Colonic mucosa (tissue), 4 donors: ENCODE measurements at regions not wholly inside any gene's neighbourhood (a gene's known extent, or its start where the extent isn't known, plus 50 kb on each side); places are given as distances from the start of the nearest gene placed in this dataset.

Source experiments
- DNase-seq: peaks from one replicate; pipeline ENCODE4 v3.0.0-alpha.2; 2020
- H3K27ac ChIP-seq: fragments of 200-600 bp; one replicate; pipeline ENCODE4 v1.8.0; 2021
- H3K27me3 ChIP-seq: fragments of 200-600 bp; one replicate; pipeline ENCODE4 v1.8.0; 2021
- H3K36me3 ChIP-seq: fragments of 200-600 bp; one replicate; pipeline ENCODE4 v1.8.0; 2021
- H3K4me1 ChIP-seq: fragments of 200-600 bp; one replicate; pipeline ENCODE4 v1.8.0; 2021; ENCODE audit warnings: mild to moderate bottlenecking
- H3K4me3 ChIP-seq: fragments of 200-600 bp; one replicate; pipeline ENCODE4 v1.8.0; 2021
- H3K9ac ChIP-seq, 2 donors: one replicate each; pipeline ENCODE4 v1.7.0; 2013; ENCODE audit warnings: control low read depth in 2 of 2, low read depth in 2 of 2, low read length in 2 of 2
- H3K9me3 ChIP-seq: fragments of 200-600 bp; one replicate; pipeline ENCODE4 v1.8.0; 2021
- CTCF ChIP-seq: fragments of 200-600 bp; IDR thresholded peaks from one replicate; pipeline ENCODE4 v1.8.0; 2022; ENCODE audit warnings: antibody characterized with exemption, mild to moderate bottlenecking
- intact Hi-C: fragments of 100-400 bp; cut with DNase I; formaldehyde crosslinking; loops from one replicate; pipeline ENCODE4 v1.14.1; 2022
- donor health status: healthy.
- donor health status: DM: no; HTN: no; CAD: no.
- donor health status: DM: no; HTN: no; CAD: no.

GRCh38 chr16:51876934-51877333, 670.0 kb downstream of the TOX3 start:
- Histone ChIP-seq H3K9me3 (no peaks in the 10 kb centered on the region), H3K4me3 (no peak overlapping the region), H3K27me3 (no peaks in the 10 kb centered on the region), H3K4me1 (no peaks in the 10 kb centered on the region), H3K9ac (no peak overlapping the region), H3K27ac (no peak overlapping the region), H3K36me3 (no peaks in the 10 kb centered on the region)
- no peak for DNase-seq
- intact Hi-C loops = no loop called here
- TF ChIP-seq CTCF = no peak

DNA sequence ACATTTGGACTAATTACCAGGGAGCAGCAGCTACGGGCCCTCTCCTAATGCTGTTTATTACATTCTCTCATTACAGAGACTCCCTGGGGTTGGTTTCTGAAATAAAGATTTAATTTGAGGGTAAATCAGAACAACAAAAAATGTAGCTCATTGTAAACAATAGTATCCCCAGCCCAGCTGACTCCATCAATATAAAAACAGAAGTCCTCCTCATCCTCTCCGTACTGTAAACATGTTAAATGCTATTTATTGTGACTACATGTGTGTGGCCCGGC, 670.4 kb downstream of the TOX3 start:
- intact Hi-C loops = no loop called here
- no peaks in the 10 kb centered on the region for H3K9me3 ChIP-seq
- H3K27me3 ChIP-seq = no peaks in the 10 kb centered on the region
- DNase-seq = no peak
- no peak overlapping the region for H3K27ac ChIP-seq
- H3K4me3 ChIP-seq = no peak overlapping the region
- no peak overlapping the region for H3K9ac ChIP-seq
- no peak for TF ChIP-seq CTCF
- no peaks in the 10 kb centered on the region for H3K36me3 ChIP-seq
- no peaks in the 10 kb centered on the region for H3K4me1 ChIP-seq

- H3K9ac ChIP-seq = no peak overlapping the region
- intact Hi-C loops = no loop called here
- no peak for TF ChIP-seq CTCF
- H3K9me3 ChIP-seq = no peaks in the 10 kb centered on the region
- no peaks in the 10 kb centered on the region for H3K36me3 ChIP-seq
- no peaks in the 10 kb centered on the region for H3K27me3 ChIP-seq
- H3K4me3 ChIP-seq = no peak overlapping the region
- no peaks in the 10 kb centered on the region for H3K4me1 ChIP-seq
- no peak for DNase-seq
- peak overlapping the region; percentile 5 for H3K27ac ChIP-seq
Measured at GRCh38 chr16:51875834-51876600, 670.9 kb downstream of the TOX3 start.

GRCh38 chr16:51872524-51872923, 674.4 kb downstream of the TOX3 start:
- Histone ChIP-seq H3K27me3 (no peaks in the 10 kb centered on the region), H3K4me1 (no peaks in the 10 kb centered on the region), H3K36me3 (no peaks in the 10 kb centered on the region), H3K9ac (no peak overlapping the region), H3K9me3 (no peaks in the 10 kb centered on the region), H3K4me3 (no peak overlapping the region), H3K27ac (no peak overlapping the region)
- DNase-seq = no peak
- intact Hi-C loops = no loop called here
- TF ChIP-seq CTCF = no peak

GRCh38 chr16:51870296-51870854, 676.6 kb downstream of the TOX3 start:
- intact Hi-C loops = no loop called here
- H3K9ac ChIP-seq = no peak overlapping the region
- no peaks in the 10 kb centered on the region for H3K27me3 ChIP-seq
- no peaks in the 10 kb centered on the region for H3K9me3 ChIP-seq
- no peak for DNase-seq
- no peak overlapping the region for H3K4me3 ChIP-seq
- no peaks in the 10 kb centered on the region for H3K4me1 ChIP-seq
- TF ChIP-seq CTCF = no peak
- H3K36me3 ChIP-seq = no peaks in the 10 kb centered on the region
- H3K27ac ChIP-seq = no peak overlapping the region
